Central memory CD8-positive, alpha-beta T cell (primary cell): ENCODE measurements at regions not wholly inside any gene's neighbourhood (a gene's known extent, or its start where the extent isn't known, plus 50 kb on each side); places are given as distances from the start of the nearest gene placed in this dataset.

Experiments used
- ATAC-seq: fragments of 150-1000 bp; cut with Tn5 transposase; replicated peaks from 2 replicates; pipeline ENCODE4 v1.10.0; 2022; ENCODE audit warnings: mild to moderate bottlenecking, moderate FRiP score, moderate number of reproducible peaks; ENCODE audit not compliant: poor library complexity, severe bottlenecking; ENCODE audit errors: extremely low read depth
- DNase-seq, 2 donors: peaks; one replicate each; pipeline ENCODE4 v3.0.0; 2021; ENCODE audit warnings: low spot score in 2 of 2
- H3K27ac Mint-ChIP-seq: one replicate; pipeline ENCODE4 v1.8.0; 2022; ENCODE audit warnings: low read depth, mild to moderate bottlenecking, moderate library complexity, mixed read lengths
- H3K27me3 Mint-ChIP-seq: one replicate; pipeline ENCODE4 v1.8.0; 2022; ENCODE audit warnings: mixed read lengths
- H3K36me3 Mint-ChIP-seq: one replicate; pipeline ENCODE4 v1.8.0; 2022; ENCODE audit warnings: mild to moderate bottlenecking, moderate library complexity, mixed read lengths; ENCODE audit not compliant: insufficient read depth
- H3K4me1 Mint-ChIP-seq: one replicate; pipeline ENCODE4 v1.8.0; 2022; ENCODE audit warnings: mixed read lengths
- H3K4me3 Mint-ChIP-seq: one replicate; pipeline ENCODE4 v1.8.0; 2022; ENCODE audit warnings: mild to moderate bottlenecking, moderate library complexity, mixed read lengths
- H3K9me3 Mint-ChIP-seq: one replicate; pipeline ENCODE4 v1.8.0; 2022; ENCODE audit warnings: mixed read lengths

DNA sequence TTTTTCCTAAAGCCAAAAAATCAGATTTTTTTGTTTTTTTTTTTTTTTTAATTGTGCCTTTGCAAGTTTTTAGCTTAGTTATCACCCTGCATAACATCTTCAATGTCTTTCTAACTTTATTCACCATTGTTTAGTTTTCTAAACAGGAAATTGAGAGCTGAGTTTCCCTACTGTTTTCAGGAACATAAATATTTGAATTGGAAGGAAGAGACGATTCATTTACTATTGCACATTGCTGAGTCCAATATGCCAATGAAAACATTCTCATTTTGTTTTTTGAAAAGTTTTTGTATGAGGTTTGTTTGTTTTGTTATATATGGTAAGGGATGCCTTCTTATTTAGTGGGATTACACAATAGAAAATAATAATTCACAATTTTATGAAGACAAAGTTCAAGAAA, 148.4 kb downstream of the ANKRD50 start:
- Mint-ChIP-seq H3K36me3 (no peaks in the 10 kb centered on the region), H3K9me3 (peaks cover 18% of the 10 kb centered on the region), H3K4me3 (no peak overlapping the region), H3K27ac (no peak overlapping the region), H3K27me3 (no peaks in the 10 kb centered on the region), H3K4me1 (no peaks in the 10 kb centered on the region)
- DNase-seq (no peak), ATAC-seq (no peak)

DNA sequence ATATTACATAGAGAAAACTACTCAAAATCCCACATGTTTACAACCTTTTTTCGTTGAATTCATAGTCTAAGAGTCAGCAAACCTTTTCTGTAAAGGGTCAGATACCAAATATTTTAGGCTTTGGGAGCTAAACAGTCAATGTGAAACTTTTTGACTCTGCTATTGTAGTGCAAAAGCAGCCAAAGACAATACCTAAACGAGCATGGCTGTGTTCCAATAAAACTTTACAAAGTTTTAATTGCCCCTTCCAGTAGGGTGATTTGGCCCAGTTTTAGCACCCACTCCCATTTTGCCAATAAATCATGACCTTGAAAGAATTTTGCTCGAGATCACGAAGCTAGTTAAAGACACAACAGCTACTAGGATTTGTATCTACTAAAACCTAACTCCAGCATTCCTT, 147.2 kb downstream of the ANKRD50 start:
- no peaks in the 10 kb centered on the region for H3K4me1 Mint-ChIP-seq
- ATAC-seq: no peak

DNA sequence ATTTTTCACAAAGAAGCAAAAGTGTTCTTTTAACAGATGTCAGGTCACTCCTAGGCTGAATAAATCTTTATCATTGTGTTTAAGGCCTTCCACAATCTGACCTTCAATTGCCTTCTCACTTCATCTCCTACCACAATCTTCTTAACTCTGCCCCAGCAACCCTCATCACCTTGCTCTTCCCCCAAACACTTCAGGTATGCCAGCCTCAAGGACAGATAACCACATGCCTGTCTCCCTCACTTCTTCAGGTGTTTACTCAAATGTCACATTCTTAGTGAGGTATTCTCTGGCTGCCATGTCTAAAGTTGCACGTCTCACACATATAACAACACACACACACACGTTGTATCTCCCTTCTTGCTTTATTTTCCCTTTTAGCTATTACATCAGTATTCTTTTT, 146.5 kb downstream of the ANKRD50 start:
- H3K27me3 Mint-ChIP-seq: no peaks in the 10 kb centered on the region
- H3K4me3 Mint-ChIP-seq: no peak overlapping the region
- H3K36me3 Mint-ChIP-seq: no peaks in the 10 kb centered on the region
- no peaks in the 10 kb centered on the region for H3K4me1 Mint-ChIP-seq
- H3K27ac Mint-ChIP-seq: no peak overlapping the region
- ATAC-seq (no peak), DNase-seq (no peak)
- peaks cover 13% of the 10 kb centered on the region for H3K9me3 Mint-ChIP-seq

More for the DNA sequence above, 147.2 kb downstream of the ANKRD50 start:
- H3K36me3 Mint-ChIP-seq: no peaks in the 10 kb centered on the region
- no peak overlapping the region for H3K27ac Mint-ChIP-seq
- no peak for DNase-seq
- peaks cover 13% of the 10 kb centered on the region for H3K9me3 Mint-ChIP-seq
- no peak overlapping the region for H3K4me3 Mint-ChIP-seq
- no peaks in the 10 kb centered on the region for H3K27me3 Mint-ChIP-seq

DNA sequence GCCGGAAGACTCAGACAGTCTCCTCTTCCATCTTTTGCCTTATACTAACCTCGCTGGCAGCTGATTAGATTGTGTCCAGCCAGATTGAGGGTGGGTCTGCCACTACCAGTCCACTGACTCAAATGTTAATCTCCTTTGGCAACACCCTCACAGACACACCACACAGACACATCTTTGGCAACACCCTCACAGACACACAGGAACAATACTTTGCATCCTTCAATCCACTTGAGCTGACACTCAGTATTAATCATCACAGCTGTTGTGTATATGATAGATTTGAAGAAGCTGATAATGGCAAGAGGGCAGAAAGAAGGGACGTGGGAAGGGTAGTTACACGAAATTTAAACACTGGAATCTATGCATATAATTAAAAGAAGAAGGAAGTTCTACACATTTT, 139.5 kb downstream of the ANKRD50 start:
- no peaks in the 10 kb centered on the region for H3K27me3 Mint-ChIP-seq
- peaks cover 4% of the 10 kb centered on the region for H3K9me3 Mint-ChIP-seq
- H3K4me3 Mint-ChIP-seq: no peak overlapping the region
- DNase-seq (no peak), ATAC-seq (no peak)
- no peaks in the 10 kb centered on the region for H3K4me1 Mint-ChIP-seq
- no peak overlapping the region for H3K27ac Mint-ChIP-seq
- H3K36me3 Mint-ChIP-seq: no peaks in the 10 kb centered on the region

DNA sequence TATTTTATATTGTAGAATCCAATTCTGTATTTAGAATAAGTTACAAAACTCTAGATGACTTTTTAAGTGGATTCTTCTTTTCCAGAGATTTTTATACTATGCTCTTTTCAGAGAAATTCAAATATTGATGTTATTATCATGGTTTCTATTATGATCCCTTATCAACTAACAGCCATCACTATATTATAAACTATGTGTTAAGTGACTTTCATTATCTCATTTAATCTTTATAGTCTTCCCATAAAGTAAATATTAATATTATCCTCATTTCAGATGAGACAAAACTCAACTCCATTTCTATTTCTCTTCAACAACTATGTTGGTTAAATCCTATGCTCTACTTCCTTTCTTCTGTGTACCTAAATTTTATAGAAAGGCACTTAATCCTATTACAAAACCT, 132.6 kb downstream of the ANKRD50 start:
- no peaks in the 10 kb centered on the region for H3K27me3 Mint-ChIP-seq
- no peaks in the 10 kb centered on the region for H3K4me1 Mint-ChIP-seq
- DNase-seq (no peak), ATAC-seq (no peak)
- H3K4me3 Mint-ChIP-seq: no peak overlapping the region
- no peak overlapping the region for H3K27ac Mint-ChIP-seq
- H3K9me3 Mint-ChIP-seq: peaks cover 20% of the 10 kb centered on the region
- no peaks in the 10 kb centered on the region for H3K36me3 Mint-ChIP-seq

DNA sequence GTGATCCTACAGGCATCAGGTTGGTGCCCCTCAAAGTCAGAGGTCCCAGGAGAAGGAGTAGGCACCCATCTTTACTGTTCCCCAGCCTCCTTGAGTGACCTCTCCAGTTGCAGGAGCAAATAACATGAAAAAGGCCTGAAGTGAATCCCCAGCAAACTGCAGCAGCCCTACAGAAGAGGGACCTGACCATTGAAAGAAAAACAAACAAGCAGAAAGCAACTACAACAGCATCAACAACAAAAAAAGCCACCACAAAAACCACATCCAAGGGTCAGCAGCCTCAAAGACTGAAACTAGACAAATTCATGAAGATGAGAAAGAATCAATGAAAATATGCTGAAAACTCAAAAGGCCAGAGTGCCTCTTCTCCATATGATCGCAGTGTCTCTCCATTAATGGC, 128.7 kb downstream of the ANKRD50 start:
- Mint-ChIP-seq H3K4me3 (no peak overlapping the region), H3K9me3 (peaks cover 35% of the 10 kb centered on the region)

DNA sequence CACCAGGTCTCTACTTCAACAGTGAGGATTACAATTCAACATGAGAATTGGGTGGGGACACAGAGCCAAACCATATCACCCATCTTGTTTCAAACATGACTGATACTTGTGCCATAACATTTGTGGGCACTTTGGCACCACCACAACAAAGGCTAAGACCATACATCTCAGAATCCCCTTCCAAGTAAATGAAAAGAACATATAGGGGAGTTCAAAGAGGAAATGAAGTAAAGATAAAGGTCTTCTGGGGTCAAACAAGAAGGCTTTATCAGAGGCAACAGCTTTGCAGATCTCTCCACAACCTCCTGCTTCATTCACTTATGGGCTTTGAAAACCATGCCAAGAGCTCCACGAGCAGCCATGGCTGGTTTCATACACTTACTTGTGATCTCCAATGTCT, 122.7 kb downstream of the ANKRD50 start:
- ATAC-seq (no peak), DNase-seq (no peak)
- no peak overlapping the region for H3K27ac Mint-ChIP-seq
- H3K36me3 Mint-ChIP-seq: no peaks in the 10 kb centered on the region
- no peak overlapping the region for H3K4me3 Mint-ChIP-seq
- H3K27me3 Mint-ChIP-seq: no peaks in the 10 kb centered on the region
- H3K9me3 Mint-ChIP-seq: peaks cover 27% of the 10 kb centered on the region
- no peaks in the 10 kb centered on the region for H3K4me1 Mint-ChIP-seq

More for the DNA sequence above, 128.7 kb downstream of the ANKRD50 start:
- H3K27ac Mint-ChIP-seq: no peak overlapping the region
- ATAC-seq (no peak), DNase-seq (no peak)
- no peaks in the 10 kb centered on the region for H3K4me1 Mint-ChIP-seq
- H3K36me3 Mint-ChIP-seq: no peaks in the 10 kb centered on the region
- H3K27me3 Mint-ChIP-seq: no peaks in the 10 kb centered on the region

DNA sequence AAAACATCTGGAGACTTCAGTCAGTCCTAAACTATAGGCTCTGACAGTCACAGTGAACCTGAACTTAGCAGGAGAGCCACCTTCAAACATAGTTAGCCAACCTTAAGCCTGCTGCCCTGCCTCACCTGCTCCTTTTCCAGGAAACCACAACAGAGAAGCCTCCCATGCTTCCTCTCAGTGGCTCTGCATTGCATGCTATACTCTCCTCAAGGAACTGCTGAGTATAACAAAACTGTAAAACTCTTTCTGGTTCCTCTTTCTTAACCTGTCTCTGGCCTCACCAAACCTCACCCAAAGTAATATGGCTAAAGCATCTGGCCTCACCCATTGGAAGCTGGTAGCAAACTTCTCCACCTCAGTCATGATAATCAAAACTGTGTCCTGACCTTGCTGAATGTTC, 122.1 kb downstream of the ANKRD50 start:
- H3K36me3 Mint-ChIP-seq: no peaks in the 10 kb centered on the region
- H3K4me3 Mint-ChIP-seq: no peak overlapping the region
- ATAC-seq (no peak), DNase-seq (no peak)
- peaks cover 26% of the 10 kb centered on the region for H3K9me3 Mint-ChIP-seq
- no peaks in the 10 kb centered on the region for H3K4me1 Mint-ChIP-seq
- H3K27ac Mint-ChIP-seq: no peak overlapping the region
- no peaks in the 10 kb centered on the region for H3K27me3 Mint-ChIP-seq

DNA sequence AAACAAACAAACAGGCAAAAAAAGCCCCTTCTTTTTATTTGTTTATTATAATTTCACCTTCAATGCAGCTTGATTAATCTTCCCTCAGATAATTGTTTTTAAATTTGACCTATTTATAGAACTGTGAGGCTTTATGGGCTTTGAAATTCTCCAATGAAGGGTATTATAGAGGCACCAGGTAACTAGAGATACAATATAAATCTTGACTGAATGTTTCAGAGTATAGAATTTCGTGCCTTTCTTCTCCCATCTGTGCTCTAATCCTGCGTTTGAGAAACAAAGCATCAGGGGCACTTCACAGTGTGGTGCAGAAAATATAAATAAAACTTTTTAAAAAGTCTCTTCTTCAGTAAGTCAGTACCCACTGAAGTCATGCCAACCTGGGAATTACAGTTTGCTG, 120.9 kb downstream of the ANKRD50 start:
- no peak overlapping the region for H3K4me3 Mint-ChIP-seq
- H3K36me3 Mint-ChIP-seq: no peaks in the 10 kb centered on the region
- no peak overlapping the region for H3K27ac Mint-ChIP-seq
- peaks cover 18% of the 10 kb centered on the region for H3K9me3 Mint-ChIP-seq
- no peaks in the 10 kb centered on the region for H3K27me3 Mint-ChIP-seq
- no peak for ATAC-seq
- H3K4me1 Mint-ChIP-seq: no peaks in the 10 kb centered on the region
- no peak for DNase-seq

DNA sequence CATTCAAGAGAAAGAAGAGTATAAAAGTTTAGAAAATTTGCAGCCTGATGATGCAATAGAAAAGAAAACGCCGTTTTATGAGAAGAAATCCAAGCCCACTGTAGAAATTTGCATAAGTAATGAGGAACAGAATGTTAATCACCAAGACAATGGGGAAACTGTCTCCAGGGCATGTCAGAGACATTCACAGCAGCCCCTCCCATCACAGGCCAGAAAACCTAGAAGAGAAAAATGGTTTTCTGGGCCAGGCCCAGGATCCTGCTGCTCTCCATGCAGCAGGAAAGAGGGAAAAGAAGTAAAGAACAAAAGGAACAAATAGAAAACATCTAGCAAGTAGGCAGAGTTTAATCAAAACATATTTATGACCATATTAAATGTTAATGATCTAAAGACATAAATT, 119.0 kb downstream of the ANKRD50 start:
- H3K27ac Mint-ChIP-seq: no peak overlapping the region
- H3K4me1 Mint-ChIP-seq: no peaks in the 10 kb centered on the region
- H3K9me3 Mint-ChIP-seq: peaks cover 6% of the 10 kb centered on the region
- H3K36me3 Mint-ChIP-seq: no peaks in the 10 kb centered on the region
- DNase-seq: no peak
- H3K27me3 Mint-ChIP-seq: no peaks in the 10 kb centered on the region
- ATAC-seq: no peak
- no peak overlapping the region for H3K4me3 Mint-ChIP-seq

DNA sequence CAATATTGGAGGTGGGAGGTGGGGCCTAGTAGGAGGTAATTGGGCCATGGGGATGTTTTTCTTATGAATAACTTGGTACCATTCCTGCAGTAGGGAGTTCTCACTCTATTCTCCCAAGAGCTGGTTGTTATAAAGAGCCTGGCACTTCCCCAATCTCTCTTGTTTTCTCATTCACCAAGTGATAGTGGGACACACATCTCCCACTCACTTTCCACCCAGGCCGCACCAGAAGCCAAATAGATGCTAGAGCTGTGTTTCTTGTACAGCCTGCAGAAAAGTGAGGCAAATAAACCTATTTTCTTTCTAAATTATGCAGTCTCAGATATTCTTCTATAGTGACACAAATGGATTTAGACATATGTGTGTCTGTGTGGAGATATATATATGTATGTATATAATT, 117.6 kb downstream of the ANKRD50 start:
- ATAC-seq (no peak), DNase-seq (no peak)
- no peak overlapping the region for H3K4me3 Mint-ChIP-seq
- peaks cover 6% of the 10 kb centered on the region for H3K9me3 Mint-ChIP-seq
- H3K27me3 Mint-ChIP-seq: no peaks in the 10 kb centered on the region
- H3K4me1 Mint-ChIP-seq: no peaks in the 10 kb centered on the region
- H3K27ac Mint-ChIP-seq: no peak overlapping the region
- no peaks in the 10 kb centered on the region for H3K36me3 Mint-ChIP-seq

DNA sequence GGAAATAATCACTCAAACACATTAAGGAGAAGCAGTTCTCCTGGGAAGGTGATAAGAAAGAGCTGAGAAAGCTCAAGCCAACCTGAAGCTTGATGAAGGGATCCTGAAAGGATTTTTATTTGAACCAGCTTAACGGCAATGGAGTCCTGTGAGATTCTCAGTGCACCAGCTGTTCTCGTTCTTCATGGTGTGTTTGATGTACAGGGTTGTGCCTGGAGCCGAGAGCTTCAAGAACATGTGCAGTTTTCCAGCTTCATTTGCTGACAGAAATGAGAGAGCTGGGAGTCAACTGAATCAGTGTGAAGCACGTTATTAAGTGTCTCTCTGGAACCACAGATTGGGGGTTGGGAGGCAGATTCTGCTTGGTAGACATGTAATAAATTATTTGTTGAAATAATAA, 115.7 kb downstream of the ANKRD50 start:
- Mint-ChIP-seq H3K4me3 (no peak overlapping the region), H3K4me1 (no peaks in the 10 kb centered on the region), H3K9me3 (peaks cover 6% of the 10 kb centered on the region), H3K27me3 (no peaks in the 10 kb centered on the region), H3K27ac (no peak overlapping the region), H3K36me3 (no peaks in the 10 kb centered on the region)
- DNase-seq (no peak), ATAC-seq (no peak)

DNA sequence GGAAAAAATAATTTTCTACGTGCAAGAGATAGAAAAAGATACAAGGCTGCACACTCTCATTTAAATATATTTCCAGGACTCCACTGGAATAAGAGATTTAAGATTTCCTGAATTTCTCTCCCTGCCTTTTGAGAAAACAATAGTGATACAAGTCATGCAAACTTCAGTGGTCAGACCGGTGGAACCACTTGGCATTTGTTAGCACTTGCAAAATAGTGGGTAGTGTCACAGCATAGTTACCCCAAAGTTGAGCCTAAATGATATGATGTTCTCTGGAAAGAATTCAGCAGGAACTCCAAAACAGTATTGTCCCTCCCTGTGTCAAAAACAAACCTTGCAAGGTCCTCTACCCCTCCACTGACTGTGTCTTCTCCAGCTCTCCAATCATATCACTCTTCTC, 102.3 kb downstream of the ANKRD50 start:
- no peak overlapping the region for H3K4me3 Mint-ChIP-seq
- H3K27me3 Mint-ChIP-seq: no peaks in the 10 kb centered on the region
- H3K36me3 Mint-ChIP-seq: peaks cover 1% of the 10 kb centered on the region
- no peak overlapping the region for H3K27ac Mint-ChIP-seq
- ATAC-seq: no peak
- H3K9me3 Mint-ChIP-seq: peaks cover 23% of the 10 kb centered on the region
- no peak for DNase-seq
- H3K4me1 Mint-ChIP-seq: no peaks in the 10 kb centered on the region
